ENCODE measurements at regions not wholly inside any gene's neighbourhood (a gene's known extent, or its start where the extent isn't known, plus 50 kb on each side); places are given as distances from the start of the nearest gene placed in this dataset.
"Not testable (repeated sequence)": the region's sequence is repeated elsewhere in the genome, so short reads cannot be mapped to it uniquely, and the experiment has no call there.

- no peak for DNase-seq (ENCODE audit: low read depth, low spot score)
- in situ Hi-C loops (cut with HindIII; ENCODE audit: low pct_unique_long_range_greater_than_20kb, low sequenced_read_pairs) = no loop called here
These were observed 174.9 kb upstream of the BANK1 start for GRCh38 chr4:101615652-101616051.

DNA sequence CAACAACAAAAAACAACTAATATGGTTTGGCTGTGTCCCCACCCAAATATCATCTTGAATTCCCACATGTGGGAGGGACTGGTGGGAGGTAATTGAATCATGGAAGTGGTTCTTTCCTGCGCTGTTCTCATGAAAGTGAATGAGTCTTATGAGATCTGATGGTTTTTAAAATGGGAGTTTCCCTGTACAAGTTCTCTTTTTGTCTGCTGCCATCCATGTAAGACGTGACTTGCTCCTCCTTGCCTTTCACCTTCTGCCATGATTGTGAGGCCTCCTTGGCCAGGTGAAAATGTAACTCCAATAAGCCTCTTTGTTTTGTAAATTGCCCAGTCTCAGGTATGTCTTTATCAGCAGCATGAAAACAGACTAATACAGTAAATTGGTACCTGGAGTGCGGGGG is 183.5 kb upstream of the BANK1 start:
- in situ Hi-C loops (cut with HindIII; ENCODE audit: low pct_unique_long_range_greater_than_20kb, low sequenced_read_pairs); DNase-seq (ENCODE audit: low read depth, low spot score): not testable (repeated sequence)

DNA sequence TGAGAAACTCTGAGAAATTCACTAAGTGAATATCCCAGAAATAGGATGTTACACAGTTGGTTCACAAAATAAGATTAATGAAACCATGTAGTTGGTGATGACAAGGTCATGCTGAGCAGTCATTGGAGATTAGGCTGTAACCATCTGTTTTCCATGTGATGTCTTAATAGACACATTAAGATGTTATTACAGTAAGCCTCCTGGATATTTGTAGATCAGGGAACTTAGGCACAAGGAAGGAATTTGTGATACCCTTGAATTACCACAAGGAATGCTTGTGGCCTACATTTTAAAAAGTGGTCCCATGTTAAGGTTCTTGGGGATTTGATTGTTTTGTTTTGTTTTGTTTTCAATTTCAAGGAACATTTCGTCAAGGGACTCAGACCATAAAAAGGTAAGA is 185.6 kb upstream of the BANK1 start:
- DNase-seq (ENCODE audit: low read depth, low spot score) = no peak
- in situ Hi-C loops (cut with HindIII; ENCODE audit: low pct_unique_long_range_greater_than_20kb, low sequenced_read_pairs) = no loop called here

GRCh38 chr4:101600287-101600686 is 190.2 kb upstream of the BANK1 start:
- in situ Hi-C loops (cut with HindIII; ENCODE audit: low pct_unique_long_range_greater_than_20kb, low sequenced_read_pairs) = no loop called here
- no peak for DNase-seq (ENCODE audit: low read depth, low spot score)

DNA sequence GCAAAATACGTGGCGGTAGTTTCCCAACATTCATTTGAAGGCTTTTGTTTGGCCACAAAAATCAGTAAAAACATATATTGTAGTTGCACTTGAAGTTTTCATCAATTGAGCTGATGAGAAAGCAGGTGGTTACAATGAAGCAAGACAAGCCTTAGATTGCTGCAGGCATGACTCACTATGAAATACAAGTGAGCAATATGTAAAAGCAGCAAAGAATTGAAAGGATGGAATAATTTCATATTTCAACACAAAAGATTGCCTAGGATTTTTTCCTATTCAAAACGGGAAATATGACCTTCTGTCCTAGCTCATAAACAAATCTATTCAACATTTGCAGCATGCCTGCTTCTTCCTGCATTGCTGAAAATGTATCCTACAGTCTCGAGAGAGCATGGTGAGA is 190.9 kb upstream of the BANK1 start:
- in situ Hi-C loops (cut with HindIII; ENCODE audit: low pct_unique_long_range_greater_than_20kb, low sequenced_read_pairs) = no loop called here
- DNase-seq (ENCODE audit: low read depth, low spot score) = no peak

DNA sequence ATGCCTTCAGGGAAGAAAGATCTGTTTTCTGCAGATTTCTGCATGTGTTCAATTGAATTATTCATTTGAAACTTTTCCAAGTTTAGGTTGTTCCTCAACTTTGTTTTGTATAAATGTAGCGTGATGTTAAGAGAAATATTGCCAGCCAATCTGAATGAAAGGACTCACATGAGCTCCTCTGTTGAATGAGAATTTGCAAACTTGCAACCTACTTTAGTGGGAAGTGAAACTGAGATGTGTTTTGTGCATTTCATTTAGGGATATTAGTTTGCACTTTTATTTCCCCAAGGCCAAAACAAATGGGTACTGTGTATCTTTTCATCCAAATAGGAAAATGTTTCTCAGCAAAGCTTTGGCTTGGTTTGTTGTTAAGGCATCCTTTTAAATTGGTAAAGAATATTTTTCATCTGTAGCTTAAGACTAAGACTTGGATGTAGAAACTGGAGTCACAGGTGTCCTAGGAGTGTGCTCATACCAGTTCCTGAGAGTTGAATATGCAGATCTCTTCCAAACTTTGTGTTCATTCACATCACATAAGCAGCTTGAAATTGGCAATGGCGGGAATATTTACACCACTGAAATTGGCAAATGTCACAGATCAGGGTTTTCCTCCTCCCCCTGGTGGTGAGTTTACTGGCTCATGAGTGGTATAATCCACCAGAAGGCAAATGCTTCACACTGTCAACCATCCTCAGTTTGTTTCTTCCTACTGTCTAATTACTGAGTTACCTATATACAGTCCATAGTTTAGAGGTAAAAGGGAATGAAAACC is 193.6 kb upstream of the BANK1 start:
- in situ Hi-C loops (cut with HindIII; ENCODE audit: low pct_unique_long_range_greater_than_20kb, low sequenced_read_pairs) = no loop called here

DNA sequence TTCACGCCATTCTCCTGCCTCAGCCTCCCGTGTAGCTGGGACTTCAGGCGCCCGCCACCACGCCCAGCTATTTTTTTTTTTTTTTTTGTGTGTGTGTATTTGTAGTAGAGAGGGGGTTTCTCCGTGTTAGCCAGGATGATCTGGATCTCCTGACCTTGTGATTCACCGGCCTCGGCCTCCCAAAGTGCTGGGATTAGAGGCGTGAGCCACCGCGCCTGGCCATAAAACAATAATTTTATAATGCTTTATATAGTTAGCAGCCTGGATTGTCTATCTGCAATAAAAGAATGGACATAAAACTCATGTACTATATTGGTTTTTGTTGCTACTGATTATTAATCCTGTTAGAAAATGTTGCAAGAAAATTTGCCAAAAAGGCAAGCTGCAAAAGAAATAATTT is 195.9 kb upstream of the BANK1 start:
- in situ Hi-C loops (cut with HindIII; ENCODE audit: low pct_unique_long_range_greater_than_20kb, low sequenced_read_pairs) = no loop called here
- no peak for DNase-seq (ENCODE audit: low read depth, low spot score)

More for the DNA sequence above, 193.6 kb upstream of the BANK1 start:
- DNase-seq (ENCODE audit: low read depth, low spot score) = peak; percentile 26

GRCh38 chr4:101593666-101594065 is 196.9 kb upstream of the BANK1 start:
- DNase-seq (ENCODE audit: low read depth, low spot score) = no peak
- in situ Hi-C loops (cut with HindIII; ENCODE audit: low pct_unique_long_range_greater_than_20kb, low sequenced_read_pairs) = no loop called here

DNA sequence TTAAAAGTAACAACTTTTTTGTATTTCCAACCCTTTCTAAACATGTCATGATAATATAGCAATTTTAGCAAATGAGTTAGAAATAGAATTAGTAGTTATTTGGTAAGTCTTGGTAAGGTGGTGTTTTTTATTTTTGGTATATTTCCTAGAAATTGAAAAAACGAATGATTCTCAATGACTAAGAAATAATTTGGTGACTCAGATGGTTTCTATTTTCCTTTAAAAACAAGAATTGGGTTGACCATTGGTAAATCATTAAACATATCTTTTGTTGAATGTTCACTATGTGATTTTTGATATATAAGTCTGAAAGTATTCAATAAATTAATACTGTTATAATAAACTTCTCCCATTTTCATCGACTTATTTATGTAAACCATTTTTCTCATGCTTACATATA is 206.2 kb upstream of the BANK1 start:
- DNase-seq (ENCODE audit: low read depth, low spot score) = no peak
- in situ Hi-C loops (cut with HindIII; ENCODE audit: low pct_unique_long_range_greater_than_20kb, low sequenced_read_pairs) = no loop called here

DNA sequence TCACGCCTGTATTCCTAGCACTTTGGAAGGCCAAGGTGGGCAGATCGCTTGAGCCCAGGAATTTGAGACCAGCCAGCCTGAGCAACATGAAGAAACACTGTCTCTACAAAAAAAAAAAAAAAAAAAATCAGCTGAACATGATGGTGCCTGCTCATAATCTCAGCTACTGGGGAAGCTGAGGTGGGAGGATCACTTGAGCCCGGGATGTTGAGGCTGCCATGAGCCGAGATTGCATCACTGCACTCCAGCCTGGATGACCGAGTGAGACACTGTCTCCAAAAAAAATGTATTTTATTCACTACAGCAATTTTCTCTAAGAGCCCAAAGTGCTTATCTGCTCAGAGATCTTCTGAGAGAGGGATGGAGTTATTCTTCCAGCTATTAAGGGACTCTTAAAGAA is 215.8 kb upstream of the PPP3CA start:
- in situ Hi-C loops (cut with HindIII; ENCODE audit: low pct_unique_long_range_greater_than_20kb, low sequenced_read_pairs) = no loop called here
- no peak for DNase-seq (ENCODE audit: low read depth, low spot score)

- in situ Hi-C loops (cut with HindIII; ENCODE audit: low pct_unique_long_range_greater_than_20kb, low sequenced_read_pairs) = no loop called here
- DNase-seq (ENCODE audit: low read depth, low spot score) = peak; percentile 0
These were observed 209.5 kb upstream of the PPP3CA start for GRCh38 chr4:101556842-101557241.

GRCh38 chr4:101555341-101555880 is 208.1 kb upstream of the PPP3CA start:
- in situ Hi-C loops (cut with HindIII; ENCODE audit: low pct_unique_long_range_greater_than_20kb, low sequenced_read_pairs) = no loop called here
- DNase-seq (ENCODE audit: low read depth, low spot score) = no peak

DNA sequence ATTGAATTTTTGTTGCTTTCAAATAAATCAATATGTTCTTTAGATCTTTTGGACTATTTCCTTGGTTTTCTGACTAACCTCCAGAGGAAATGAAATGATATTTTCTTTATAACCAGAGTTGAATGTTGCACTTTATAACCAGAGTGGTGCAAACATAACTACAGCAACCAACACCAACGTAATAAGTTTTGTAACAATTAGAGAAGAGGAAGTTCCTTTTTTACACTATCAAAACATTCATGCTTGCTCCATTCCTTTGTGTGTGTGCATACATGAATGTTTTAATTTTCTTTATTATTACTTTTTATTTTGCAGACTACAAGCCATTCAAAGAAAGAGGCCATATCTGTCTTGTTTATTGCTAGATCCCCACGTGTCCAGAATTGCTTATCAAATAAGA is 193.0 kb upstream of the PPP3CA start:
- no peak for DNase-seq (ENCODE audit: low read depth, low spot score)
- in situ Hi-C loops (cut with HindIII; ENCODE audit: low pct_unique_long_range_greater_than_20kb, low sequenced_read_pairs) = no loop called here

GRCh38 chr4:101528526-101528925 is 181.2 kb upstream of the PPP3CA start:
- in situ Hi-C loops (cut with HindIII; ENCODE audit: low pct_unique_long_range_greater_than_20kb, low sequenced_read_pairs) = no loop called here

GRCh38 chr4:101527188-101527587 is 179.9 kb upstream of the PPP3CA start:
- DNase-seq (ENCODE audit: low read depth, low spot score) = no peak

More at GRCh38 chr4:101528526-101528925, 181.2 kb upstream of the PPP3CA start:
- no peak for DNase-seq (ENCODE audit: low read depth, low spot score)

GRCh38 chr4:101515566-101515965 is 168.2 kb upstream of the PPP3CA start:
- no peak for DNase-seq (ENCODE audit: low read depth, low spot score)

More at GRCh38 chr4:101527188-101527587, 179.9 kb upstream of the PPP3CA start:
- in situ Hi-C loops (cut with HindIII; ENCODE audit: low pct_unique_long_range_greater_than_20kb, low sequenced_read_pairs) = no loop called here

DNA sequence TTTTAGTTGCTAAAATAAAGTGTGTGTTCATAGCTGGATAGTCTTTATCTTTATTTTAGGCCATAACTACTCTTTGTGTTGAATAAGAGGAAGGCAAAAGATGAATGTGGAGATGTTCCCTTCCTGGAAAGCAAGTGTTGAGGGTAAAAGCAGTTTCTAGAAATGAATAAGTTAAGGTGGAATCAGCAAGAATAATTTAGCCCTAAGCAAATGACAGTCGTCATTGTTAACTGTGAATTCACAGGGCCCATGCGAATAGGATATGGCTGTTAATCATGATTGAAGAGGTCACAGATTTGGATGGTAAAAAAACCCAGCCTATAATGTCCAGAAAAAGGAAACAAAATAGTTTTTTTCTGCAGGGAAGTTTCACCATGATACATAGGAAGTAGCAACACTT is 167.8 kb upstream of the PPP3CA start:
- no peak for DNase-seq (ENCODE audit: low read depth, low spot score)
- in situ Hi-C loops (cut with HindIII; ENCODE audit: low pct_unique_long_range_greater_than_20kb, low sequenced_read_pairs) = no loop called here

More at GRCh38 chr4:101515566-101515965, 168.2 kb upstream of the PPP3CA start:
- in situ Hi-C loops (cut with HindIII; ENCODE audit: low pct_unique_long_range_greater_than_20kb, low sequenced_read_pairs) = no loop called here

DNA sequence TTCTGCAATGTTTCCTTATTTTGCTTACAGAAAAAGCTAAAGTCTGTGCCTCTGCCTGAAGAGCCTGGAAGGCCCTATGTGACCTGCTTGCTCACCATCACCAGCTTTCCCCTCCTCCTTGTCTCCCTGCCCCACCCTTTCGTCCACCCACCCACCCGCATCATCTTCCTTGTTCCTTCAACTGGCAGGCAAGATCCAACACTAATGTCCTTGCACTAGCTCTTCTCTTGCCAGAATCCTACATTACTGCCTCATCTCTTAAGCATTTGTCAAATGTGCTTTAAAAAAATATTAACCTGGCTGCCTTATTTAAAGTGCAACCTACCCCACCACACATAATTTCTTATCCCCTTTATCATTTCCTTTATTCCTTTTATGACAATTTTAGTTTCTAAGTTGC is 165.1 kb upstream of the PPP3CA start:
- in situ Hi-C loops (cut with HindIII; ENCODE audit: low pct_unique_long_range_greater_than_20kb, low sequenced_read_pairs) = no loop called here
- no peak for DNase-seq (ENCODE audit: low read depth, low spot score)

- in situ Hi-C loops (cut with HindIII; ENCODE audit: low pct_unique_long_range_greater_than_20kb, low sequenced_read_pairs) = no loop called here
- DNase-seq (ENCODE audit: low read depth, low spot score) = no peak
These were observed 154.1 kb upstream of the PPP3CA start for GRCh38 chr4:101501421-101501820.
